HG02610 (cell line): ENCODE measurements at regions not wholly inside any gene's neighbourhood (a gene's known extent, or its start where the extent isn't known, plus 50 kb on each side); places are given as distances from the start of the nearest gene placed in this dataset.
"Not testable (repeated sequence)": the region's sequence is repeated elsewhere in the genome, so short reads cannot be mapped to it uniquely, and the experiment has no call there.

ENCODE experiments used
- ATAC-seq: cut with Tn5 transposase; IDR thresholded peaks from one replicate; pipeline ENCODE4 v1.9.1; 2021; ENCODE audit warnings: mild to moderate bottlenecking, moderate library complexity; ENCODE audit not compliant: unreplicated experiment

- ATAC-seq: no peak
Measured at GRCh38 chr9:90466441-90466840, 176.2 kb downstream of the DIRAS2 start.

GRCh38 chr9:90469435-90469834, 173.2 kb downstream of the DIRAS2 start:
- ATAC-seq: no peak

GRCh38 chr9:90469865-90470387, 172.7 kb downstream of the DIRAS2 start:
- ATAC-seq: no peak

GRCh38 chr9:90476058-90476457, 166.6 kb downstream of the DIRAS2 start:
- ATAC-seq: no peak

GRCh38 chr9:90477535-90477934, 165.1 kb downstream of the DIRAS2 start:
- ATAC-seq: no peak

GRCh38 chr9:90478821-90479220, 163.8 kb downstream of the DIRAS2 start:
- ATAC-seq: no peak

- ATAC-seq: no peak
Measured at GRCh38 chr9:90485028-90485427, 157.6 kb downstream of the DIRAS2 start.

GRCh38 chr9:90489066-90489465, 153.6 kb downstream of the DIRAS2 start:
- no peak for ATAC-seq

- no peak for ATAC-seq
Measured at GRCh38 chr9:90499761-90500160, 142.9 kb downstream of the DIRAS2 start.

GRCh38 chr9:90502134-90502533, 140.5 kb downstream of the DIRAS2 start:
- ATAC-seq: no peak

- no peak for ATAC-seq
Measured at GRCh38 chr9:90504486-90504885, 138.1 kb downstream of the DIRAS2 start.

GRCh38 chr9:90505695-90506094, 136.9 kb downstream of the DIRAS2 start:
- no peak for ATAC-seq

- not testable (repeated sequence) for ATAC-seq
Measured at GRCh38 chr9:90506402-90506801, 136.2 kb downstream of the DIRAS2 start.

- ATAC-seq: no peak
Measured at GRCh38 chr9:90507621-90508020, 135.0 kb downstream of the DIRAS2 start.

- ATAC-seq: no peak
Measured at GRCh38 chr9:90508940-90509339, 133.7 kb downstream of the DIRAS2 start.

GRCh38 chr9:90511711-90512110, 130.9 kb downstream of the DIRAS2 start:
- no peak for ATAC-seq

GRCh38 chr9:90514877-90515276, 127.7 kb downstream of the DIRAS2 start:
- no peak for ATAC-seq

- ATAC-seq: no peak
Measured at GRCh38 chr9:90515510-90515909, 127.1 kb downstream of the DIRAS2 start.

GRCh38 chr9:90517103-90517502, 125.5 kb downstream of the DIRAS2 start:
- ATAC-seq: no peak

GRCh38 chr9:90521811-90522570, 120.6 kb downstream of the DIRAS2 start:
- ATAC-seq: no peak

- no peak for ATAC-seq
Measured at GRCh38 chr9:90523958-90524357, 118.7 kb downstream of the DIRAS2 start.

- ATAC-seq: no peak
Measured at GRCh38 chr9:90526386-90526785, 116.2 kb downstream of the DIRAS2 start.

- ATAC-seq: not testable (repeated sequence)
Measured at GRCh38 chr9:90536094-90536493, 106.5 kb downstream of the DIRAS2 start.
